Astrocyte of the cerebellum (primary cell): ENCODE measurements at regions not wholly inside any gene's neighbourhood (a gene's known extent, or its start where the extent isn't known, plus 50 kb on each side); places are given as distances from the start of the nearest gene placed in this dataset.

Experiments used
- DNase-seq: peaks from one replicate; pipeline ENCODE4 v3.0.0-alpha.2; 2011; ENCODE audit warnings: low read depth
- H3K4me3 ChIP-seq: 2 replicates; pipeline ENCODE4 v1.5.1; 2011; ENCODE audit warnings: mild to moderate bottlenecking, low read depth, low read length, moderate library complexity
- in situ Hi-C: cut with HindIII; loops from 2 replicates; pipeline ENCODE4 v1.10.0; 2017; ENCODE audit warnings: low sequenced_read_pairs
- TF ChIP-seq, protein P1 (sequence below): IDR thresholded peaks from 2 replicates; pipeline ENCODE4 v1.5.1; 2012; ENCODE audit warnings: low read length, low read depth, moderate library complexity, mild to moderate bottlenecking; ENCODE audit errors: missing control alignments

DNA sequence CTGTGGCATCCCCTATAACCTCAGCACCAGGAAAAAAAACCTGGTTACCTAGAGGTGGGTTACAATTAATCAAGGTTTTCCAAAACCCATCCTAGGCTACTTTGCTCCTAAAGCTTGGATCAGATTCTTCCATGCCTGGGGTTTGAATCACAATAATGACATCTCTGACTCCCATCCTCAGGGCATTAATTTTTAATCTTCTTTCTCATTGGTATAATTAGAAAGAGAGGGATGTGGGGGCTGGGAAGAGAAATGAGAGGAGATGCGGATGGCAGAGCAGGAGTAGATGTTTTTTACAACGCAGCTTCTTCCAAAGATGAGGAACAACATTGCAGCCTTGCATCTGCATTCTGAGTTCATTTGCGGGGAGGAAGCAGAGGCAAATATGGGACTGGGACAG, 117.2 kb upstream of the E2F8 start:
- no peak overlapping the region for H3K4me3 ChIP-seq
- DNase-seq = no peak
- in situ Hi-C loops = loop anchor here (25.0 kb wide), 1 partner anchor 179 kb away; no protein-coding TSS in a partner anchor
- TF ChIP-seq, protein P1, sequence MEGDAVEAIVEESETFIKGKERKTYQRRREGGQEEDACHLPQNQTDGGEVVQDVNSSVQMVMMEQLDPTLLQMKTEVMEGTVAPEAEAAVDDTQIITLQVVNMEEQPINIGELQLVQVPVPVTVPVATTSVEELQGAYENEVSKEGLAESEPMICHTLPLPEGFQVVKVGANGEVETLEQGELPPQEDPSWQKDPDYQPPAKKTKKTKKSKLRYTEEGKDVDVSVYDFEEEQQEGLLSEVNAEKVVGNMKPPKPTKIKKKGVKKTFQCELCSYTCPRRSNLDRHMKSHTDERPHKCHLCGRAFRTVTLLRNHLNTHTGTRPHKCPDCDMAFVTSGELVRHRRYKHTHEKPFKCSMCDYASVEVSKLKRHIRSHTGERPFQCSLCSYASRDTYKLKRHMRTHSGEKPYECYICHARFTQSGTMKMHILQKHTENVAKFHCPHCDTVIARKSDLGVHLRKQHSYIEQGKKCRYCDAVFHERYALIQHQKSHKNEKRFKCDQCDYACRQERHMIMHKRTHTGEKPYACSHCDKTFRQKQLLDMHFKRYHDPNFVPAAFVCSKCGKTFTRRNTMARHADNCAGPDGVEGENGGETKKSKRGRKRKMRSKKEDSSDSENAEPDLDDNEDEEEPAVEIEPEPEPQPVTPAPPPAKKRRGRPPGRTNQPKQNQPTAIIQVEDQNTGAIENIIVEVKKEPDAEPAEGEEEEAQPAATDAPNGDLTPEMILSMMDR = no peak

DNA sequence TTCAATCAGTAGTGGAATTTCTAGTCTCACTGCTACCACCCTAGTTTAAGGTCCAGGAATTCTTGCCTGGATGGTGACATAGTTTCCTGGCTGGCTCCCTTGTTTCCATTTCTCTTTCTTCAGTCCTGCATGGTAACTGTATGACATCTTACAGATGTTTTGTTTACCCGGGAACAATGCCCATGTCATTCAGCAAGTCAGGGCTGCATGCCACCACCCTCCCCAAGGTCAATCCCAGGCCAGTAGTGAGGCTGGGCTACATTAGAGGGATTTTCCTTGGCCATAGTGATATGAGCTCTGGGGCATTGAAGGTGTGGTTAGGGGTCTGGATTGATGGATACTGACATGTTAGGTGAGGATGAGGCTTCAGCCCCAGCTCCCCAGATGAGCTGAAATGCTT, 114.9 kb upstream of the E2F8 start:
- no peak for DNase-seq
- TF ChIP-seq, protein P1 = no peak
- in situ Hi-C loops = loop anchor here (25.0 kb wide), 1 partner anchor 182 kb away; no protein-coding TSS in a partner anchor
- no peak overlapping the region for H3K4me3 ChIP-seq

DNA sequence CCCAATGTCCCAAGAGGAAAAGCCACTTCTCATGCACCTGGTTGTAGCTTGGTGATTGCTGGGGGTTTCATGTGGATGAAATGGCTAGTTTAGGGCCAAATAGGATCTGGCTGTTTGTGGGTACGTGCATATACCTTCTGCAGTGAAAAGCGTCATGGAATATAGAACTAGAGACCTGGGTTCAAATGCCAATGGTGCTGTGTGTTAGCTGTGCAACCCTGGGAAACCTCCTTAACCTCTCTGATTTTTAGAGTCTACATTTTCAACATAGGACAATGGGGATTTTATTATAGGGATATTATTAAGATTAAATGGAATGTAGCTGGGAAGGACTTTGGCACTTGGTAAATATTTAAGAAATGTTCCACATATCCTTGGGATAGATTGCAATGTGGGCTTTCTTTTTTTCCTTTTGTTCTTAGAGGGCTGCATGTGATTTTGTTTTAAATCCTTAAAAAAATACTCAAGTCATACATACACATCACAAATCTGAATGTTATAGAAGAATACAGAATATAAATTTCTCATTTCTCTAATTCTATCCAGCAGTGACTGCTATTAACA, 112.6 kb upstream of the E2F8 start:
- no peak overlapping the region for H3K4me3 ChIP-seq
- in situ Hi-C loops = loop anchor here (25.0 kb wide), 1 partner anchor 184 kb away; no protein-coding TSS in a partner anchor
- TF ChIP-seq, protein P1 = no peak
- DNase-seq = no peak

DNA sequence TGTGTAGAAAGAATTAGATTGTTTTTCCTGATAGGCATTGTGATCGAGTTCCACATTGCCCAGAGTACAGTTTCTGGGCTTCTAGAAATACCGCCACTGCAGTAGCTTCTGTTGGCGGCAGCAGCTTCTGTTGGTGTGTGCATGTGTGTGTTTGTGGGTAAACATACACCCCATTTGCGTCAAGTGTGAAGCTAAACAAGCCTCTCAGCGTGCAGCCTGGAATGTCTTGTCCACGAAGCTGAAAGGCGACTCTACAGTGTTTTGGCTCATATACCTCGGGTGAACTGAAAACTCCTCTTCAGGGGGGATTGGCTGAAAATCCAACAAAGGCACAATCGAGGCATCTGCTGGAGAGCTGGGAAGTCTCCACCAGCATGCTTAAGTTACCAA, 112.0 kb upstream of the E2F8 start:
- DNase-seq = peak; percentile 62
- H3K4me3 ChIP-seq = no peak overlapping the region
- TF ChIP-seq, protein P1 = no peak
- in situ Hi-C loops = loop anchor here (25.0 kb wide), 1 partner anchor 185 kb away; no protein-coding TSS in a partner anchor

DNA sequence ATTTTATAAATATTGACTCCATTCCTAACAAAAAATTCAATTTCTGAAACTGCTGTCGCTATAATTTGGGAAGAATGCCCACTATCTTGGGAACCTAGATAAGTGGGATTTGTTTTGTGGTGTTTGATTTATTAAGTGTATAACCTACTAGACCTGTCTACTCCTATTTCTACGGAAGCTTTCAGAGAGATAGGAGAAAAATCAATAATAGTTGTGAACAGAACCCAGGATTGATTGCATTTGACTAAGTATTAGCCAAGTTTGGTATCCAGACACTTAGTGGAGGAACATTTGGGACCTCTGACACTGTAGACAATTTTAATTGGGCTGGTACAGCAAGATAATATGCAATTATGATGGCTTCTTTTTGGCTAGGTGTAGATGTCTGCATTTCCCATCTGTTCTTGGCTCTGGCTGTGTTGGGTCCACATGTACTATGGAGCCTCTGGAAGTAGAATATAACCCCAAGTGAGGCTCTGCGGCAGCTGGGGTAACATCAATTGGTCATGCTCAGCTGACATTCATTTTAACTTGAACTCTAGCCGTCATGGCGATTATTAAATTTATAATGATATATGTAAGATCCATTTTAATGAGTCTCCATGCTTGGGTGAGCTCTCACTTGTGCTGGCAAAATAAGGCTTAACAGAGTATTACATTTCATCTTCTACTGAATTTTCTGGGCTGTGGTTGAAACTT, 111.5 kb upstream of the E2F8 start:
- TF ChIP-seq, protein P1 = no peak
- in situ Hi-C loops = loop anchor here (25.0 kb wide), 1 partner anchor 185 kb away; no protein-coding TSS in a partner anchor
- peak; percentile 38 for DNase-seq
- no peak overlapping the region for H3K4me3 ChIP-seq

DNA sequence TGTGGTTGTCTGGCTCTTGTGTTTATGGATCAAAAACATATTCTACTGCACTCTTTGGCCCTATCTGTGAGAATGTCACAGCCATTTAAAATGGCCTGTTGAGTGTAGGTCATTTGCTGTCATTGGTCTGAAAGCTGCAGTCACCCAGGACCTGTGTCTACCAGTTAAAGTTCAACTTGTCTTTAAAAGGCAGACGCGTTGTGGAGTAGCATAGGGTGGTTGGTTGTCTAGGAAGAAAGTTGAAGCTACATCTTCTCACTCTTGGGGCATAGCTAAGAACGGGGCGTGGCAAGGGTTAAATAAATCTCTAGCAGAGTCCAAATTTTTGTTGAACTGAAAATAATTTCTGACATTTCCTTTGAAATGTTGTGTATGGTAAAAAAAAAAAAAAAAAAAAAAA, 110.7 kb upstream of the E2F8 start:
- TF ChIP-seq, protein P1 = no peak
- no peak for DNase-seq
- in situ Hi-C loops = loop anchor here (25.0 kb wide), 1 partner anchor 186 kb away; no protein-coding TSS in a partner anchor
- H3K4me3 ChIP-seq = no peak overlapping the region
